Chondrocyte (in vitro differentiated cells): ENCODE measurements at regions not wholly inside any gene's neighbourhood (a gene's known extent, or its start where the extent isn't known, plus 50 kb on each side); places are given as distances from the start of the nearest gene placed in this dataset.

Source experiments
- DNase-seq: peaks from one replicate; pipeline ENCODE4 v3.0.0; 2021; ENCODE audit warnings: mixed read lengths, low spot score
- H3K27ac Mint-ChIP-seq: one replicate; pipeline ENCODE4 v1.8.0; 2021; ENCODE audit warnings: mild to moderate bottlenecking, moderate library complexity, mixed read lengths; ENCODE audit not compliant: unreplicated experiment
- H3K27me3 Mint-ChIP-seq: 2 replicates; pipeline ENCODE4 v1.8.0; 2021; ENCODE audit warnings: low read depth, mixed read lengths
- H3K36me3 Mint-ChIP-seq: 2 replicates; pipeline ENCODE4 v1.8.0; 2021; ENCODE audit warnings: low read depth, mixed read lengths
- H3K4me1 Mint-ChIP-seq: 2 replicates; pipeline ENCODE4 v1.8.0; 2021; ENCODE audit warnings: low read depth, mild to moderate bottlenecking, mixed read lengths
- H3K4me3 Mint-ChIP-seq: one replicate; pipeline ENCODE4 v1.8.0; 2021; ENCODE audit warnings: mild to moderate bottlenecking, moderate library complexity, mixed read lengths; ENCODE audit not compliant: unreplicated experiment
- H3K9me3 Mint-ChIP-seq: 2 replicates; pipeline ENCODE4 v1.8.0; 2021; ENCODE audit warnings: low read depth, mixed read lengths
- CTCF ChIP-seq: fragments of 200-600 bp; sonication (generic); IDR thresholded peaks from 2 replicates; pipeline ENCODE4 v1.5.0; 2021; ENCODE audit warnings: antibody characterized with exemption, mild to moderate bottlenecking, moderate library complexity

DNA sequence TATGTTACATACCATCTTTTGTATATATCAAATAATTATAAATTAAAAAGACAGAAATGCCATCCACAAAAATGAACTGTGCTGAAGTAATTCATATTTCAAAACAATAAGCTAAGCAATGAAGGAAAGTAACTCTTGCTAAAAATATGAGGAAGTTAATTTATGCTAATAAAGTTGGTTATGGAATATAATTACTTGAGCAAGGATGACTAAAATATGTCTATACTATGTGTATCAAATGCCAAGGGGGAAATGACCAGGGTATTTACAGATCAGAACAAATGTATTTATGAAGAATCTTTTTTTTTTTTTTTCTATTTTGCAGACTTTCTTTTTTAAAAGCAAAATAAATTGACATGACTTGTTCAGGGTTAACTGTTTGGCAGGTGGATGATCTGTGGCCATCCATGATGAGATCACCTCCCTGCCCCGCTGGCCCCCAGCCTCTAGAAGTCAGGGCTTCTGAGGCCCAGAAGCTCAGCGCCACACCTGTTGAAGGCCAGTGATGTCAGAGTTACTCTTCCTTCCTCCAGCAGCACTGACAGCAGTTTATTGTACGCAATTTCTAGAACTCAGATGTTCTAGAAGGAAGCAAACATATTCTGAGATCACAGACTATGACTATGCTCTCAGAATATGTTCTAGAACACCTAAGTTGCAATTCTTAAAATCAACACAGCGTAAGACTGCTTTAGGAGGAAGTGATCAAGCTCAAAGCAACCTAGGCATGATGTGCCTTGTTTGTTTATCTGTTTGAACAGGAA lies 196.1 kb upstream of the KLF14 start:
- DNase-seq, result no peak
- H3K9me3 Mint-ChIP-seq, result no peaks in the 10 kb centered on the region
- H3K4me3 Mint-ChIP-seq, result no peak overlapping the region
- peaks cover 5% of the 10 kb centered on the region for H3K36me3 Mint-ChIP-seq
- no peaks in the 10 kb centered on the region for H3K4me1 Mint-ChIP-seq
- H3K27me3 Mint-ChIP-seq, result no peaks in the 10 kb centered on the region
- TF ChIP-seq CTCF, result no peak
- H3K27ac Mint-ChIP-seq, result no peak overlapping the region

DNA sequence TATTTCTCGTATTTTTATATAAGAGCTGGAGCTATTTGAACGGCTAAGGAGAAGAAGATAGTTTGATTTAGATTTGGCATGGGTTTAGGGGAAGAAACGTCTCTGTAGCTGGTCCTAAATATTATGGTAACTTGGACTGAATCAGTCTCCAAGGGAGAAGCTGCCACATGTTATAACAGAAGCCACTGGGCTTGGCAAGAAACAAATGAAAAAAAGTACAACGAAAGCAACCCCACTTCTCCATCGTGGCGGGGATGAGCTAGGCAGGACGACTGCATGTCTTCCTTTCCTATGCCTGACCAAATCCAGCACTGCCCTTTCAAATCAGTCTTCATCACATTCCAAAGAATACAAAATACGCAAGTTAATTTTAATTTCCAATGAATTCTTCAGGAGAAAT lies 196.7 kb upstream of the KLF14 start:
- Mint-ChIP-seq H3K27me3 (no peaks in the 10 kb centered on the region), H3K27ac (no peak overlapping the region), H3K36me3 (peaks cover 5% of the 10 kb centered on the region), H3K4me1 (no peaks in the 10 kb centered on the region), H3K9me3 (no peaks in the 10 kb centered on the region), H3K4me3 (no peak overlapping the region)
- no peak for DNase-seq
- no peak for TF ChIP-seq CTCF

DNA sequence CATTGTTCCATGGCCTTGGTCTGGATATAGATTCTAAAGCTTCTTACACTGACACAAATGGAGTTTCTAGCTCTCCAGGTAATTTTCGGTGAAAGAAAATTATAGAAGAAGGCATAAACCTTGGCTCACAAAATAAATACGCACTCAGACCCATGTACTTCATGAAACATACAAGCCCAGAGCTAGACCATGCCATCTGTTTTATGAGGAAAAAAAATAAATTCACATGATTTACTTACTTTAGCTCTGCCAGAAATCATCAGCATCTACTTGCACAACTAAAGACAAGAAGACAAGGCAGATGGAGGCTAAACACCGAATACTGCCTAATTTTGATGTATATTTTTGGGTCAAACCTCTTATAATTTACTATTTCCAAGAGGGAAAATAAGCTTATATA lies 197.4 kb upstream of the KLF14 start:
- no peak overlapping the region for H3K27ac Mint-ChIP-seq
- no peaks in the 10 kb centered on the region for H3K27me3 Mint-ChIP-seq
- no peak overlapping the region for H3K4me3 Mint-ChIP-seq
- DNase-seq, result no peak
- no peak for TF ChIP-seq CTCF
- no peaks in the 10 kb centered on the region for H3K9me3 Mint-ChIP-seq
- H3K4me1 Mint-ChIP-seq, result no peaks in the 10 kb centered on the region
- H3K36me3 Mint-ChIP-seq, result peaks cover 5% of the 10 kb centered on the region

GRCh38 chr7:130932088-130932487 lies 198.1 kb upstream of the KLF14 start:
- peaks cover 7% of the 10 kb centered on the region for H3K36me3 Mint-ChIP-seq
- no peak overlapping the region for H3K27ac Mint-ChIP-seq
- H3K9me3 Mint-ChIP-seq, result no peaks in the 10 kb centered on the region
- TF ChIP-seq CTCF, result no peak
- H3K4me1 Mint-ChIP-seq, result no peaks in the 10 kb centered on the region
- H3K27me3 Mint-ChIP-seq, result no peaks in the 10 kb centered on the region
- no peak overlapping the region for H3K4me3 Mint-ChIP-seq
- no peak for DNase-seq

DNA sequence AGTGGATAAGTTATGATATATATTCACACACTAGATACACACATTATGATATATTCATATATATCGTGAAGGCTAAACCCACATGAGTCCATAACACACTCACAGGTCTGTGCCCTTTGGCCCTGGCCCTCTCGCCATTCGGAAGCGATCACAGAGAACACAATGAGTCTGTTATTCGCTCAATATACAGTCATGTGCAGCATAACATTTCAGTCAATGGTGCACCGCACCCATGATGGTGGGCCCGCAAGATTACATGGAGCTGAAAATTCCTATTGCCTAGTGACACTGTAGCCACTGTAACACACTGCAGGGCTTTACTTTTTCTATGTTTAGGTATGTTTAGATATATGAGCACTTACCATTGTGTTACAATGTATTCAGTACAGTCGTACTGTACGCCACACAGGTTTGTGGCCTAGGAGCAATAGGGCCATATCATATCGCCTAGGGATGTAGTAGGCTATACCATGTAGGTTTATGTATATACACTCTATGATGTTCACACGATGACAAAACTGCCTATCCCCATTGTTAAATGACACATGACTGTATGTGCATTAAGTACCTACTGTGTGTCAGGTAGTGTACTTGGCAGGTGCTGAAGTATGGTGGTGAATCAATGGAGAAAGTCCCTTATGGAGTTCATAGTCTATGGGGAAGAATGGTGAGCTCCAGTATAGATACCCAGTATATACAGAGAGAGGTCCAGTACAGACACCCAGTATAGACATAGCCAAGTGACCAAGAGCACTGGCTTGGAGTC lies 198.8 kb upstream of the KLF14 start:
- Mint-ChIP-seq H3K4me1 (no peaks in the 10 kb centered on the region), H3K4me3 (no peak overlapping the region), H3K36me3 (peaks cover 2% of the 10 kb centered on the region), H3K27ac (no peak overlapping the region), H3K9me3 (no peaks in the 10 kb centered on the region), H3K27me3 (no peaks in the 10 kb centered on the region)
- TF ChIP-seq CTCF, result no peak
- no peak for DNase-seq
